SK-N-SH (cell line): ENCODE measurements at regions not wholly inside any gene's neighbourhood (a gene's known extent, or its start where the extent isn't known, plus 50 kb on each side); places are given as distances from the start of the nearest gene placed in this dataset.

ENCODE experiments used
- CTCF ChIA-PET: fragments of 300-600, 350-600 bp; formaldehyde crosslinking; extraction: SDS; loops from one replicate; lab custom pipeline; 2021; lab: Yijun Ruan, JAX
- POLR2A ChIA-PET: fragments of 350-600 bp; sonication (Branson Sonifier 250); formaldehyde crosslinking; extraction: SDS; loops from one replicate; lab custom pipeline; 2020; ENCODE audit warnings: antibody characterized with exemption, inconsistent platforms; lab: Yijun Ruan, JAX
- DNase-seq: peaks from one replicate; pipeline ENCODE4 v3.0.0; 2012
- H2AFZ ChIP-seq: fragments of 200-600 bp; sonication (generic); 2 replicates; pipeline ENCODE4 v1.8.1; 2016; ENCODE audit warnings: antibody characterized with exemption, mild to moderate bottlenecking, low read depth
- H3F3A ChIP-seq: fragments of 200-600 bp; sonication (generic); replicated peaks from 2 replicates; pipeline ENCODE3; 2016; ENCODE audit warnings: antibody characterized with exemption, mild to moderate bottlenecking; ENCODE audit not compliant: insufficient read depth
- H3K27ac ChIP-seq, 2 experiments: fragments of 200-500 bp in 1 of 2; fragments of 200-600 bp in 1 of 2; sonication (Bioruptor generic) in 1 of 2; sonication (generic), shearing (Covaris generic) in 1 of 2; 2 replicates each; pipeline versions ENCODE4 v1.5.1 to v1.6.1; 2014 to 2016; ENCODE audit warnings: low read depth in 2 of 2, inconsistent platforms in 1 of 2, low read length in 1 of 2, mild to moderate bottlenecking in 1 of 2, mixed read lengths in 1 of 2
- H3K27me3 ChIP-seq: fragments of 200-600 bp; sonication (generic), shearing (Covaris generic); 2 replicates; pipeline ENCODE4 v1.6.1; 2016; ENCODE audit warnings: mixed run types; ENCODE audit not compliant: insufficient read depth
- H3K36me3 ChIP-seq, 2 experiments: fragments of 200-500 bp in 1 of 2; fragments of 200-600 bp in 1 of 2; sonication (Bioruptor generic) in 1 of 2; sonication (generic) in 1 of 2; replicated peaks in 1 of 2; 2 replicates each; pipeline versions ENCODE3 to v1.5.1; 2014 to 2016; ENCODE audit warnings: low read length in 1 of 2, mild to moderate bottlenecking in 1 of 2; ENCODE audit not compliant: insufficient read depth in 2 of 2, control insufficient read depth in 1 of 2
- H3K4me1 ChIP-seq, 2 experiments: fragments of 200-500 bp in 1 of 2; fragments of 200-600 bp in 1 of 2; sonication (Bioruptor generic) in 1 of 2; sonication (generic), shearing (Covaris generic) in 1 of 2; 2 replicates each; pipeline versions ENCODE4 v1.5.1 to v1.6.1; 2014 to 2016; ENCODE audit warnings: low read depth in 1 of 2, low read length in 1 of 2, mixed run types in 1 of 2; ENCODE audit not compliant: insufficient read depth in 2 of 2, control insufficient read depth in 1 of 2
- H3K4me2 ChIP-seq: fragments of 200-600 bp; sonication (generic), shearing (Covaris generic); 2 replicates; pipeline ENCODE4 v1.6.1; 2017; ENCODE audit warnings: mixed run types
- H3K4me3 ChIP-seq, 2 experiments: fragments of 200-500 bp in 1 of 2; fragments of 200-600 bp in 1 of 2; sonication (Bioruptor generic) in 1 of 2; sonication (generic), shearing (Covaris generic) in 1 of 2; 2 replicates each; pipeline versions ENCODE4 v1.5.1 to v1.8.1; 2014 to 2016; ENCODE audit warnings: low read depth in 2 of 2, inconsistent platforms in 1 of 2, low read length in 1 of 2, mild to moderate bottlenecking in 1 of 2, mixed read lengths in 1 of 2, moderate library complexity in 1 of 2
- H3K79me2 ChIP-seq: fragments of 200-600 bp; sonication (generic); 2 replicates; pipeline ENCODE4 v1.8.1; 2017; ENCODE audit warnings: mild to moderate bottlenecking; ENCODE audit not compliant: insufficient read depth
- H3K9ac ChIP-seq: fragments of 200-600 bp; sonication (generic); 2 replicates; pipeline ENCODE4 v1.6.1; 2017; ENCODE audit warnings: mixed run types
- H3K9me2 ChIP-seq: fragments of 200-600 bp; sonication (generic); 2 replicates; pipeline ENCODE4 v1.6.1; 2017; ENCODE audit warnings: mixed run types
- H3K9me3 ChIP-seq: fragments of 200-600 bp; sonication (generic); 2 replicates; pipeline ENCODE4 v1.6.1; 2017; ENCODE audit warnings: mixed run types, mild to moderate bottlenecking, moderate library complexity
- H4K20me1 ChIP-seq: fragments of 200-600 bp; sonication (generic); 2 replicates; pipeline ENCODE4 v1.6.1; 2017; ENCODE audit warnings: mild to moderate bottlenecking, mixed run types; ENCODE audit not compliant: insufficient read depth
- CHD2 ChIP-seq: fragments of 150-350 bp; IDR thresholded peaks from 2 replicates; pipeline ENCODE4 v1.6.1; 2018; ENCODE audit warnings: low read length; ENCODE audit not compliant: partially characterized antibody
- CTCF ChIP-seq: fragments of 200-600 bp; sonication (generic); IDR thresholded peaks from 2 replicates; pipeline ENCODE4 v1.6.1; 2017; ENCODE audit warnings: antibody characterized with exemption, mild to moderate bottlenecking, moderate library complexity
- EP300 ChIP-seq, 2 experiments: IDR thresholded peaks; 2 replicates each; pipeline versions ENCODE4 v1.4.0 to v1.6.1; 2012; ENCODE audit warnings: borderline replicate concordance in 1 of 2, low read depth in 1 of 2, low read length in 1 of 2
- FOXJ3 ChIP-seq: sonication (generic); formaldehyde crosslinking; IDR thresholded peaks from 2 replicates; pipeline ENCODE4 v1.5.1; 2020; ENCODE audit warnings: mild to moderate bottlenecking, missing genetic modification reagents
- GABPA ChIP-seq: IDR thresholded peaks from 2 replicates; pipeline ENCODE4 v1.4.0; 2012; ENCODE audit warnings: low read depth, mild to moderate bottlenecking
- IRF3 ChIP-seq: fragments of 150-350 bp; IDR thresholded peaks from 2 replicates; pipeline ENCODE4 v1.6.1; 2016; ENCODE audit warnings: mild to moderate bottlenecking, low read depth, low read length
- JUND ChIP-seq: IDR thresholded peaks from 2 replicates; pipeline ENCODE4 v1.4.0; 2012
- MAX ChIP-seq: IDR thresholded peaks from 2 replicates; pipeline ENCODE4 v1.4.0; 2012; ENCODE audit warnings: low read depth
- MEF2A ChIP-seq: IDR thresholded peaks from 2 replicates; pipeline ENCODE4 v1.4.0; 2012; ENCODE audit warnings: low read depth, borderline replicate concordance
- MXI1 ChIP-seq: IDR thresholded peaks from 2 replicates; pipeline ENCODE4 v1.6.1; 2012; ENCODE audit warnings: mild to moderate bottlenecking, low read depth, low read length, improper control_type of control experiment
- NFIC ChIP-seq: IDR thresholded peaks from 2 replicates; pipeline ENCODE4 v1.4.0; 2012; ENCODE audit warnings: borderline replicate concordance
- NRF1 ChIP-seq: IDR thresholded peaks from 2 replicates; pipeline ENCODE4 v1.6.1; 2012; ENCODE audit warnings: low read depth, mild to moderate bottlenecking, low read length
- RAD21 ChIP-seq: IDR thresholded peaks from 2 replicates; pipeline ENCODE4 v1.6.1; 2012; ENCODE audit warnings: mild to moderate bottlenecking, low read length
- RXRA ChIP-seq: IDR thresholded peaks from 2 replicates; pipeline ENCODE4 v1.4.0; 2012; ENCODE audit warnings: low read depth, mild to moderate bottlenecking, borderline replicate concordance
- SIN3A ChIP-seq: IDR thresholded peaks from 2 replicates; pipeline ENCODE4 v1.6.1; 2012; ENCODE audit warnings: low read depth, mild to moderate bottlenecking, low read length, moderate library complexity, borderline replicate concordance
- TCF12 ChIP-seq: IDR thresholded peaks from 2 replicates; pipeline ENCODE4 v1.4.0; 2012
- TEAD4 ChIP-seq: IDR thresholded peaks from 2 replicates; pipeline ENCODE4 v1.4.0; 2012; ENCODE audit warnings: mild to moderate bottlenecking, borderline replicate concordance; ENCODE audit not compliant: insufficient read depth
- USF1 ChIP-seq: IDR thresholded peaks from 2 replicates; pipeline ENCODE4 v1.4.0; 2012; ENCODE audit warnings: low read depth, borderline replicate concordance
- ZBTB33 ChIP-seq: IDR thresholded peaks from 2 replicates; pipeline ENCODE4 v1.4.0; 2012; ENCODE audit warnings: low read depth, borderline replicate concordance
- WGBS: methylation state at CpG from one replicate; pipeline ENCODE4 v1.1.6; 2017; ENCODE audit warnings: low lambda C conversion rate; 5-methylcytosine and 5-hydroxymethylcytosine counted together

- Histone ChIP-seq H3K27me3 (no peaks in the 10 kb centered on the region), H3K9me3 (no peaks in the 10 kb centered on the region), H4K20me1 (no peaks in the 10 kb centered on the region), H3K9ac (no peak overlapping the region), H3K36me3 (no peaks in the 10 kb centered on the region), H3K4me3 (no peak overlapping the region), H3K4me1 (no peaks in the 10 kb centered on the region), H3K9me2 (no peaks in the 10 kb centered on the region), H3F3A (no peaks in the 10 kb centered on the region), H3K4me2 (no peak overlapping the region), H2AFZ (no peak overlapping the region), H3K27ac (no peak overlapping the region)
- WGBS, result 28% methylated on average over 3 of the region's 3 CpGs
- POLR2A ChIA-PET, result no interaction called here
- CTCF ChIA-PET, result no interaction called here
- DNase-seq, result no peak
- TF ChIP-seq RAD21 (no peak), SIN3A (no peak), IRF3 (no peak), FOXJ3 (CRISPR knock-in tag) (no peak), RXRA (no peak), ZBTB33 (no peak), MAX (no peak), MEF2A (no peak), CHD2 (no peak), MXI1 (no peak), USF1 (no peak), NRF1 (no peak), GABPA (no peak), CTCF (no peak), EP300 (IDR thresholded peaks at IDR 0.05; ENCODE audit: borderline replicate concordance in 1 of 2, low read depth in 1 of 2, low read length in 1 of 2) (no peak), TCF12 (no peak), NFIC (no peak), TEAD4 (no peak), JUND (no peak)
- TF ChIP-seq, all 33 proteins: peak for 0
- no peaks in the 10 kb centered on the region for H3K79me2 ChIP-seq
Observed at GRCh38 chr4:35252866-35253265, 991.4 kb downstream of the ARAP2 start.
